AG04450 (cell line): ENCODE measurements at regions not wholly inside any gene's neighbourhood (a gene's known extent, or its start where the extent isn't known, plus 50 kb on each side); places are given as distances from the start of the nearest gene placed in this dataset.

Experiments used
- CTCF ChIA-PET: fragments of 300-600, 350-600 bp; formaldehyde crosslinking; extraction: SDS; loops from one replicate; lab custom pipeline; 2022; ENCODE audit warnings: antibody characterized with exemption, inconsistent platforms; lab: Charles Lee
- POLR2A ChIA-PET: fragments of 350-600 bp; formaldehyde crosslinking; extraction: SDS; loops from one replicate; lab custom pipeline; 2021; ENCODE audit warnings: antibody characterized with exemption, inconsistent platforms; lab: Yijun Ruan, JAX
- DNase-seq: peaks from one replicate; pipeline ENCODE4 v3.0.0-alpha.2; 2011; ENCODE audit warnings: low read depth, low spot score
- H3K27ac ChIP-seq: one replicate; pipeline ENCODE4 v1.5.1; 2012; ENCODE audit warnings: low read depth, low read length, control low read depth
- H3K27me3 ChIP-seq: one replicate; pipeline ENCODE4 v1.6.0; 2012; ENCODE audit warnings: low read length; ENCODE audit not compliant: control insufficient read depth, insufficient read depth
- H3K4me3 ChIP-seq: 2 replicates; pipeline ENCODE4 v1.5.1; 2011; ENCODE audit warnings: mild to moderate bottlenecking, low read depth, low read length, control low read depth
- H3K9me3 ChIP-seq: 2 replicates; pipeline ENCODE4 v1.5.1; 2012; ENCODE audit warnings: low read length; ENCODE audit not compliant: control insufficient read depth, insufficient read depth
- CTCF ChIP-seq: IDR thresholded peaks from 2 replicates; pipeline ENCODE4 v1.5.1; 2011; ENCODE audit warnings: low read depth, low read length, control low read depth, inconsistent platforms

DNA sequence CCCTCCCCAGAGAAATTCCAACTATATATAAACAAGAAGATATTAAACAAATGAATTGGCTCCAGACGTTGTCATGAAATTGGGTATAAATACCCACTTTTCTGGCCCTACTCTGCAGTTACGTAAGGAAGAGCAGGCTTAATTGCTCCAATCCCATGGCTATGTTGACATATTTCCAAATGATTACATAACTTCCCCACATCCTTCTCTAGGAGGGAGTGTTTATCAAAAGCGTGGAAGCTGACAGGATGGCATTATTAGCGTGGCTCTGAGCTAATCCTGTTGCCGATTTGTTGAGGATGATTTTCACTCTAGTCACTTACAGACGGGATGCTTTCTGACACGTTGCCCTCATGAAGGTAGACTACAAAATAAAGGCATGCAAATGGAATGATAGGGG is 347.5 kb upstream of the TMCO5A start:
- no peak overlapping the region for H3K27ac ChIP-seq
- TF ChIP-seq CTCF: no peak
- no peak overlapping the region for H3K4me3 ChIP-seq
- no peaks in the 10 kb centered on the region for H3K27me3 ChIP-seq
- H3K9me3 ChIP-seq: peaks cover 11% of the 10 kb centered on the region
- ChIA-PET CTCF (no interaction called here), POLR2A (no interaction called here)
- DNase-seq: no peak

- POLR2A ChIA-PET: no interaction called here
- H3K27me3 ChIP-seq: no peaks in the 10 kb centered on the region
Observed at GRCh38 chr15:37594417-37594816, 340.0 kb upstream of the TMCO5A start.

GRCh38 chr15:37595426-37595970 is 338.9 kb upstream of the TMCO5A start:
- Histone ChIP-seq H3K27ac (no peak overlapping the region), H3K4me3 (no peak overlapping the region), H3K27me3 (no peaks in the 10 kb centered on the region), H3K9me3 (no peaks in the 10 kb centered on the region)
- POLR2A ChIA-PET: no interaction called here
- TF ChIP-seq CTCF: no peak
- CTCF ChIA-PET: interaction anchor here (1.0 kb wide), 1 partner anchor 169 kb away, joined by 4 read pairs; no protein-coding TSS in a partner anchor
- no peak for DNase-seq

More at GRCh38 chr15:37594417-37594816, 340.0 kb upstream of the TMCO5A start:
- CTCF ChIA-PET: interaction anchor here (1.0 kb wide), 1 partner anchor 170 kb away, joined by 4 read pairs; no protein-coding TSS in a partner anchor
- TF ChIP-seq CTCF: no peak
- Histone ChIP-seq H3K9me3 (no peaks in the 10 kb centered on the region), H3K4me3 (no peak overlapping the region), H3K27ac (no peak overlapping the region)
- DNase-seq: no peak

GRCh38 chr15:37599156-37599555 is 335.3 kb upstream of the TMCO5A start:
- H3K4me3 ChIP-seq: no peak overlapping the region
- H3K27me3 ChIP-seq: no peaks in the 10 kb centered on the region
- H3K27ac ChIP-seq: no peak overlapping the region
- POLR2A ChIA-PET: no interaction called here
- no peaks in the 10 kb centered on the region for H3K9me3 ChIP-seq
- no peak for DNase-seq
- CTCF ChIA-PET: no interaction called here
- no peak for TF ChIP-seq CTCF

DNA sequence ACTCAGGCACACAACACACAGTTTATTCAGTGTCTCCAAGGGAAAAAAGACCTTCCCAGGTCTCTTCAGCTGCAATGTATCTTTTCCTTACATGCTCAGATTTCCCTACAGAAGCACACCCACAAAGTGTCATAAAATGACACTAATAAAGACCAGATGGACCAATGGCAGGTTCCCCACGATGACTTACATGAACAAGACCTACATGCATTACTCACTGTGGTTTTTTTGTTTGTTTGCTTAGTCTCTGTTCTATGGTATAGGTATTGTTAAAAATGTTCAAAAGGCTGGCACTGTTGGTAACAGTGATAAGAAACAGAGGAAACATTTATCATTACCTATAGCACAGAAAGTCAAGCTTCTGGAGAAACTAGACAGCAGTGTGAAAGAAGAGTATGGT is 318.2 kb upstream of the TMCO5A start:
- H3K4me3 ChIP-seq: no peak overlapping the region
- ChIA-PET POLR2A (no interaction called here), CTCF (no interaction called here)
- no peaks in the 10 kb centered on the region for H3K9me3 ChIP-seq
- DNase-seq: no peak
- TF ChIP-seq CTCF: no peak
- no peaks in the 10 kb centered on the region for H3K27me3 ChIP-seq
- H3K27ac ChIP-seq: no peak overlapping the region
